Neuron (in vitro differentiated cells): ENCODE measurements at regions not wholly inside any gene's neighbourhood (a gene's known extent, or its start where the extent isn't known, plus 50 kb on each side); places are given as distances from the start of the nearest gene placed in this dataset.
"Not testable (repeated sequence)": the region's sequence is repeated elsewhere in the genome, so short reads cannot be mapped to it uniquely, and the experiment has no call there.

Experiments used
- H2AFZ ChIP-seq: one replicate; pipeline ENCODE4 v1.6.1; 2013; ENCODE audit warnings: low read depth, mild to moderate bottlenecking, inconsistent platforms, low read length, moderate library complexity
- H3K27me3 ChIP-seq: one replicate; pipeline ENCODE4 v1.6.1; 2013; ENCODE audit warnings: low read length; ENCODE audit not compliant: insufficient read depth
- H3K36me3 ChIP-seq: one replicate; pipeline ENCODE4 v1.6.1; 2013; ENCODE audit warnings: low read length; ENCODE audit not compliant: insufficient read depth
- H3K4me1 ChIP-seq: one replicate; pipeline ENCODE4 v1.6.1; 2013; ENCODE audit warnings: low read length; ENCODE audit not compliant: insufficient read depth
- H3K4me3 ChIP-seq: 2 replicates; pipeline ENCODE4 v1.5.1; 2013; ENCODE audit warnings: mild to moderate bottlenecking, low read length, moderate library complexity
- H3K9me3 ChIP-seq: one replicate; pipeline ENCODE4 v1.6.1; 2013; ENCODE audit warnings: low read length

GRCh38 chr6:25133568-25133967 is 145.6 kb upstream of the CARMIL1 start:
- H3K4me1 ChIP-seq = no peaks in the 10 kb centered on the region
- H3K36me3 ChIP-seq = no peaks in the 10 kb centered on the region
- H3K4me3 ChIP-seq = no peak overlapping the region
- no peak overlapping the region for H2AFZ ChIP-seq
- H3K9me3 ChIP-seq = no peaks in the 10 kb centered on the region
- no peaks in the 10 kb centered on the region for H3K27me3 ChIP-seq

GRCh38 chr6:25136854-25137253 is 142.3 kb upstream of the CARMIL1 start:
- Histone ChIP-seq H3K36me3 (no peaks in the 10 kb centered on the region), H3K4me3 (no peak overlapping the region), H3K27me3 (no peaks in the 10 kb centered on the region), H3K4me1 (no peaks in the 10 kb centered on the region), H2AFZ (no peak overlapping the region), H3K9me3 (no peaks in the 10 kb centered on the region)

DNA sequence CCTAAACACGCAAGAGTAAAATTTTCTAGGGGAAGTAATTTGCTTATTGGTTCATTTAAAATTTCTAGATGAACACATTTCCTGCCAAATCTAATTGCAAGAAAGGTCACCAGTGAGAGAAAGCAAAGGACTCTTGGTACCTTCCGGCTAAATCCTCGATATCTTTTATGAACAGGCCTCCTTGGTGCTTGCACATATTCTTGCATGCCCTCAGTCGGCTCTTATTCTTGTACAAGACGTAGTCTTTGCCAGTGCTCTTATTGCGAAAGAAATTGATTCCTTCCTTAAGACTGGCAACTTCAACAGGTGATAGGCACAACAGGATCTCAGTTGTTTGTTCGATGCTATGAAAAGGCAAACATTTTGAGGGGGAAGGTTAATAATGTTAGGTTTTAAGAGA is 141.7 kb upstream of the CARMIL1 start:
- Histone ChIP-seq H3K27me3 (no peaks in the 10 kb centered on the region), H3K4me3 (no peak overlapping the region)

DNA sequence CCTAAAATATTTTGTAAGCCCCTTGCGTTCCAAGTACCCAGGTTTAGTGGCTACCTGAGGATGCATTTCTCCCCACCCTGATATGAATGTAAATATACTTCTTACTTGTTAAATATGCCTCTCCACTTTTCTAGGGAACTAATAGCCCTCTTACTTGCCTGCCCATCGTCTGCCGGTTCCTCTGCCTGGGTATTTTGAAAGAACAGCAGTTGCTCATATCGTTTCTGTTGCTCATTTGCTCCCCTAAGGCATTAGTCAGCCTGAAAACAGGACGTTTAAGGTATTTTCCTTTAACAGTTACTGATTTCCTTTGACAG is 141.3 kb upstream of the CARMIL1 start:
- no peaks in the 10 kb centered on the region for H3K9me3 ChIP-seq
- H3K4me1 ChIP-seq = no peaks in the 10 kb centered on the region
- H2AFZ ChIP-seq = no peak overlapping the region
- no peak overlapping the region for H3K4me3 ChIP-seq
- no peaks in the 10 kb centered on the region for H3K27me3 ChIP-seq
- H3K36me3 ChIP-seq = no peaks in the 10 kb centered on the region

More for the DNA sequence above, 141.7 kb upstream of the CARMIL1 start:
- Histone ChIP-seq H2AFZ (no peak overlapping the region), H3K4me1 (no peaks in the 10 kb centered on the region), H3K36me3 (no peaks in the 10 kb centered on the region), H3K9me3 (no peaks in the 10 kb centered on the region)

GRCh38 chr6:25138233-25138933 is 140.8 kb upstream of the CARMIL1 start:
- Histone ChIP-seq H3K4me3 (no peak overlapping the region), H3K9me3 (no peaks in the 10 kb centered on the region), H3K36me3 (no peaks in the 10 kb centered on the region), H2AFZ (no peak overlapping the region), H3K4me1 (no peaks in the 10 kb centered on the region), H3K27me3 (no peaks in the 10 kb centered on the region)

- H3K27me3 ChIP-seq = no peaks in the 10 kb centered on the region
- H3K9me3 ChIP-seq = no peaks in the 10 kb centered on the region
- no peak overlapping the region for H2AFZ ChIP-seq
- no peaks in the 10 kb centered on the region for H3K4me1 ChIP-seq
- no peaks in the 10 kb centered on the region for H3K36me3 ChIP-seq
- H3K4me3 ChIP-seq = no peak overlapping the region
Measured at GRCh38 chr6:25138934-25139415, 140.2 kb upstream of the CARMIL1 start.

DNA sequence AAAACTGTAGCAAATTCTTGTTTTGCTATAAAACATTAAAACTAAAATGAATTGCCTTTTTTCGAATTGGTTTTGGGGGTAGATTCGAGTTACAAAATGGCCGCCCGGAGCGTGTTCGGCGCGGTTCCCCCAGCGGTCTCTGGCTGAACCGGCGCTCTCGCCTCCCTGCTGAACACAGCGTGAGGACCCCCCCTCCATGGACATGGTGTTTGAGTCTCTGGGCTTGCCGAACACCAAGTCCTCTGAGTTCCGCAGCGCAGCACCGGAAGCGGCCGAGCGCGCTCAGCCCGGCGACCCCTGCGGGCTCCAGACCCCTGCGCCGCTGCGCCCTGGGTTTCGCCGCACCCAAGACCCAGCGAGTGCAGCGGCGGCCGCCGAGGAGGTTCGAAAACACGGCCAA is 139.6 kb upstream of the CARMIL1 start:
- H3K36me3 ChIP-seq, H3K4me3 ChIP-seq: not testable (repeated sequence)

GRCh38 chr6:25142506-25142905 is 136.7 kb upstream of the CARMIL1 start:
- Histone ChIP-seq H3K9me3 (no peaks in the 10 kb centered on the region), H3K4me3 (no peak overlapping the region), H2AFZ (no peak overlapping the region), H3K4me1 (no peaks in the 10 kb centered on the region), H3K27me3 (no peaks in the 10 kb centered on the region), H3K36me3 (no peaks in the 10 kb centered on the region)

More for the DNA sequence above, 139.6 kb upstream of the CARMIL1 start:
- H3K27me3 ChIP-seq, H3K9me3 ChIP-seq, H2AFZ ChIP-seq, H3K4me1 ChIP-seq: not testable (repeated sequence)

- no peaks in the 10 kb centered on the region for H3K4me1 ChIP-seq
- H3K36me3 ChIP-seq = no peaks in the 10 kb centered on the region
- H3K4me3 ChIP-seq = no peak overlapping the region
- no peak overlapping the region for H2AFZ ChIP-seq
- H3K9me3 ChIP-seq = no peaks in the 10 kb centered on the region
- no peaks in the 10 kb centered on the region for H3K27me3 ChIP-seq
Measured at GRCh38 chr6:25144919-25145318, 134.3 kb upstream of the CARMIL1 start.

DNA sequence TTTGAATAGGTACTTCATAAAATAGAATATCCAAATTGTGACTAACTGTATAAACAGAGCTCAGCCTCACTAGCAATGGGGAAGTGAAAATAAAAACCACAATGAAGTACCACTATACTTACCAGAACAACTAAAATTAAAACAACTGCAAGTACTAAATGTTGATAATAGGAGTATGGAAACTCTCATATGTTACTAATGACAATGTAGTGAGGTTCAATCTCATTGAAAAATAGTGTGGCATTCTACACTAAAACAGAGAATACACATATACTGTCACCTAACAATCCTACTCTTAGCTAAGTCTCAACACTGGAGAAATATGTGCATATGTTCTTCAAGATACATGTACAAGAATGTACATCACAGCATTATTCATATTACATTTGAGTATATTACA is 132.0 kb upstream of the CARMIL1 start:
- H3K4me3 ChIP-seq = no peak overlapping the region
- H3K36me3 ChIP-seq = no peaks in the 10 kb centered on the region
- no peaks in the 10 kb centered on the region for H3K27me3 ChIP-seq
- H3K4me1 ChIP-seq = no peaks in the 10 kb centered on the region
- no peaks in the 10 kb centered on the region for H3K9me3 ChIP-seq
- no peak overlapping the region for H2AFZ ChIP-seq

GRCh38 chr6:25150031-25150430 is 129.1 kb upstream of the CARMIL1 start:
- H3K4me3 ChIP-seq = no peak overlapping the region
- no peaks in the 10 kb centered on the region for H3K4me1 ChIP-seq
- H2AFZ ChIP-seq = no peak overlapping the region
- peaks cover 2% of the 10 kb centered on the region for H3K9me3 ChIP-seq
- no peaks in the 10 kb centered on the region for H3K27me3 ChIP-seq
- H3K36me3 ChIP-seq = no peaks in the 10 kb centered on the region

DNA sequence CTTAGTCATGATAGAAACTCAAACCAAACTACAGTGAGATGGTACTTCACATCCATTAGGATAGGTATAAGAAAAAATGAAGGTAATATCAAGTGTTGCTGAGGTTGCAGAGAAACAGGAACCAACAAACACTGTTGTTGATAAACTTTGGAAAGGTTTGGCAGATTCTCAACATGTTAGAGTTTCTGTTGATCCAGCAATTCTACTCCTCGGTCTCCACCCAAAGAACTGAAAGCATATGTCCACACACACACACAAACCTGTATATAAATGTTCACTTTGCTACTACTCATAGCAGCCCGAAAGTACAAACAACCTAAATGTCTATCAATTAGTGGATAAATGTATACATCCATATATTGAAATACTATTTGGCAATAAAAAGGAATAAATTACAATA is 128.3 kb upstream of the CARMIL1 start:
- Histone ChIP-seq H2AFZ (no peak overlapping the region), H3K27me3 (no peaks in the 10 kb centered on the region), H3K4me1 (no peaks in the 10 kb centered on the region), H3K36me3 (no peaks in the 10 kb centered on the region), H3K9me3 (peaks cover 2% of the 10 kb centered on the region), H3K4me3 (no peak overlapping the region)

- no peak overlapping the region for H3K4me3 ChIP-seq
- no peak overlapping the region for H2AFZ ChIP-seq
- H3K27me3 ChIP-seq = no peaks in the 10 kb centered on the region
- no peaks in the 10 kb centered on the region for H3K4me1 ChIP-seq
- peaks cover 2% of the 10 kb centered on the region for H3K9me3 ChIP-seq
- no peaks in the 10 kb centered on the region for H3K36me3 ChIP-seq
Measured at GRCh38 chr6:25153079-25153478, 126.1 kb upstream of the CARMIL1 start.

GRCh38 chr6:25154034-25154596 is 125.1 kb upstream of the CARMIL1 start:
- Histone ChIP-seq H3K9me3 (peaks cover 2% of the 10 kb centered on the region), H3K27me3 (no peaks in the 10 kb centered on the region), H3K4me1 (no peaks in the 10 kb centered on the region), H3K36me3 (no peaks in the 10 kb centered on the region), H3K4me3 (no peak overlapping the region), H2AFZ (no peak overlapping the region)
